Umbilical cord (tissue), 1 donor: ENCODE measurements at regions not wholly inside any gene's neighbourhood (a gene's known extent, or its start where the extent isn't known, plus 50 kb on each side); places are given as distances from the start of the nearest gene placed in this dataset.

ENCODE experiments used
- DNase-seq: peaks from one replicate; pipeline ENCODE4 v3.0.0-alpha.2; 2015; ENCODE audit warnings: low spot score

DNA sequence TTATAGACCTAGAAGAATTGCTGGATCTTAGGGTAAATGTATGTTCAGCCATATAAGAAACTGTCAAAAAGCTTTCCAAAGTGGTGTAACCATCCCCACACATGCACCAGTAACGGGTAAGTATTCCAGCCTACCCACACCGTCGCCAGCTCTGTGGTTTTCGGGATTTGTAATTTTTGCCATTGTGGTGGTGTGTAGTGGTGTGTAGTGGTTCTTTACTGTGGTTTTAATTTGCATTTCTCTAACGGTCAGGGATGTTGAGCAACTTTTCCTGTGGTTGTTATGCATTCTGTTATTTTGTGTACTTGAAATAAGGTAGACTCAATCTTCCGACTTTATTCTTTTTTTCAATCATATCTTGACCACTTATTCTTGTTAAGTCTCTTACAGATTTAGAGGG lies 342.4 kb upstream of the AJAP1 start:
- DNase-seq = no peak

DNA sequence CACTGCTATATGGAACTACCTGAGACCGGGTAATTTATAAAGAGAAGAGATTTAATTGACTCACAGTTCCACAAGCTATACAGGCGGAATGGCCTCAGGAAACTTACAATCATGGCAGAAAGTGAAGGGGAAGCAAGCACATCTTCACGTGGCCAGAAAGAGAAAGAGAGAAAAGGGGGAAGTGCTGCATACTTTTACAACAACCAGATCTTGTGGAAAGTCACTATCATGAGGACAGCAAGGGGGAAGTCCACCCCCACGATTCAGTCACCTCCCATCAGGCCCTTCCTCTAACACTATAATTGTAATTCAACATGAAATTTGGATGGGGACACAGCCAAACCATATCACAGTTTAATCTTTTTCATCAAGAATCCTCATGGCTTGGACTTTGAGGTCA lies 339.2 kb upstream of the AJAP1 start:
- DNase-seq = no peak

DNA sequence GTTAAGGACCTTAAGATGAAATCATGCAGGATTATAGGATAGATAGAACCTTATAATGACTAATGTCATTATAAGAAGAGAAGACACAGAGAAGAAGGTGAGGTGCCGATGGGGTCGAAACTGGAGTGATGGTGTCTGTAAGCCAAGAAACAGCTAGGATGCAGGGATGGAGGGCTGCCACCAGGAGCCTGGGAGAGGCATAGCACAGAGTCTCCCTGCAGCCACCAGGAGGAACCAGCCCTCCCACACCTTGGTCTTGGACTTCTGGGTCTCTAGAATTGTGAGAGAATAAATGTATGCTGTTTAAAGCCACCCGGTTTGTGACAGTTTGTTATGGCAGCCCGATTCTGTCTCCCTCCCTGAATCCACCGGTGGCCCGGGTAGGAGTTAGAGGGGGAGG lies 337.2 kb upstream of the AJAP1 start:
- DNase-seq = no peak

DNA sequence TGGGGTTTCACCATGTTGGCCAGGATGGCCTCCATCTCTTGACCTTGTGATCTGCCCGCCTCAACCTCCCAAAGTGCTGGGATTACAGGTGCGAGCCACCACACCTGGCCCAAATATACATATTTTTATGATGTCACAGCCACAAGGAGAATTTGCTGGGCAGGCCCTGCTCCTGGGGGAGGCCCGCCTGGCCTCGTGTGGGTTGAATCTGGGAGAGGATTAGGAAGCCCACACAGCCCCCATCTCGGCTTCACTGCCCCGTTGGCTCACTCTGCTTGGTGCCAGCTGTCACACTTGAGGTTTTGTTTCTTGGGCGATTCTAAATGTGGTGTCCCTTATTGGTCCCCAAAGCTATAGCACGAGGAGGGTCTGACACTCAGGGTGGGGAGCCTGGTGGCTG lies 335.7 kb upstream of the AJAP1 start:
- no peak for DNase-seq

DNA sequence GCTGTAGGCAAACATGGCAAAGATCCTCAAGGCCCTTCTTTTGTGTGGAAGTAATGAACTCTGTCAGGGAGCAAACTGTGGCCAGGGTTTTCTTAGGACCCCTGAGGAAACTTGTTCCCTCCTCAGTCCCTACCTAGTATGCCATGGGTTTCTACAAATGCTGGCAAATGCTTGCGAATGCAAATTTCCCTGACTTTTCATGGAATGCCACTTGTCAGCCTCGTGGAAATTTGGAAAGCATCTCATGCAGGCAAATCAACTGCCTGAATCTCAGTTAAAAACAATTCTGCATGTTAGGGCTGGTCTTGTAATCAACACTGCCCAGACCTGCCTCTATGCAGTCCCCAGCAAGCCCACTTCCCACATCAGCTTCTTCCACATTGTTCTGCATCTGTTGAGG lies 334.9 kb upstream of the AJAP1 start:
- peak; percentile 23 for DNase-seq

DNA sequence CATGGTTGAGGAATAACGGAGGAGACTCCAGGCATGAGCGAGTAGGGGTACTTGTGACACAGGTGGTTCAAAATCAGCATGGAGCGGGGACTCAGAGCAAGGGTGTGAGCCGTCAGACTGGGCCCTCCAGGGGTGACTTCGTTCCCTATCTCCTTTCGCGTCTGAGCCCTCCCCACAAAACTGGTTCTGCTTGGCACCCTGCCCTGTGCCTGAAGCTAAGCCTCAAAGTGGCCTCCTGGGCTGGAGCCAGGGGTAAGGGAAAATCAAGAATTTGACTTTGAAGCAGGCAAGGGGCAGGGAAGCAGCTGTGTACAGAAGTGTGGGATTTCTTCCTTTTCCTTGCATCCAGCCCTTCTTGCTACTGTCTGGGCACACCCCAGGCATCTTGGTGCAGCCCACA lies 331.5 kb upstream of the AJAP1 start:
- peak; percentile 25 for DNase-seq

DNA sequence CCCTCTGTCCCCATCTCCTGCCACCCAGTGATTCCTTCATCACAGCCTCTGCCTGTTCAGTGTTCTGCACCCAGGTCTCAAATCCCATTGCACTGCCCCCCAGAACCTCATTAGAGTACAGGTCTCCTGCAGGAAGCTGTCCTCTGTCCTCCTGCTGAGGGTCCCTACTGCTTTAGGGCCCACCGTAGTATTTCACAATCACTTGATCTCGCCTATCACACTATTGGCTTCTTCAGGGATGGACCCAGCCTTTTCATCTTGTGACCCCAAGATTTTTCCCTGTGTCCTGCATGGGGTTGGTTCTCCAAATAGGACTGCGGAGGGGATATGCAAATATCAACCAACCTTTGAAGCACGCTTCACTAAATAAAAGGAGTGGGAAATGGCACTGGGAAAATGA lies 331.1 kb upstream of the AJAP1 start:
- DNase-seq = no peak

DNA sequence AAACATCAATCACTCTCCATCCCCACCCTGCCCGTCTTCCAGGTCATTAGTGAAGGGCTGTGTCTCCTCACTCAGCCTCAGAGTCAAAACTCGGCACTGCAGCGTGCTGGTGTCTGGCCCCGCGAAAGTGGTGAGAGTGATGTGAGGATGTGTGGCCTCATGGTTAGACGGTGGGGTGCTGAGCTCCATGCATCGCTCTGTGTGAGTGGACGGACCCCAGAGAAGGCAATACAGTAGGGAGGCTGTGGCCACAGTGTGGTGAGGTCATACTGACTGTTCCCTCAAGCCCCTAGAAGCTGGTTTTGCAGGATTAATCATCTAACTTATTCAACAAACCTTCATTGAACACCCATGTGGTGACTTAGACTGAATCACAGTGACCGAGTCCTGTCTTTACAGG lies 329.9 kb upstream of the AJAP1 start:
- no peak for DNase-seq

DNA sequence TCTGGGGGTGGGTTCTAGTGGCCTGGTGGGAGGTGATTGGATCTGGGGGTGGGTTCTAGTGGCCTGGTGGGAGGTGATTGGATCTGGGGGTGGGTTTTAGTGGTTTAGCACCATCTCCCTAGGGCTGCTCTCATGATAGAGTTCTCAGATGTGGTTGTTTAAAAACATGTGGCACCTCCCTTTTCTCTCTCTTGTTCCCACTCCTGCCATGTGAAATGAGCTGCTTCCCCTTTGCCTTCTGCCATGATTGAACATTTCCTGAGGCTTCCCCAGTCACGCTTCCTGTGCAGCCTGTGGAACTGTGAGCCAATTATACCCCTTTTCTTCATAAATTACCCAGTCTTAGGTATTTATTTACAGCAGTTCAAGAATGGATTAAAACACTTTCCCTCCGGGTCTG lies 327.3 kb upstream of the AJAP1 start:
- no peak for DNase-seq

DNA sequence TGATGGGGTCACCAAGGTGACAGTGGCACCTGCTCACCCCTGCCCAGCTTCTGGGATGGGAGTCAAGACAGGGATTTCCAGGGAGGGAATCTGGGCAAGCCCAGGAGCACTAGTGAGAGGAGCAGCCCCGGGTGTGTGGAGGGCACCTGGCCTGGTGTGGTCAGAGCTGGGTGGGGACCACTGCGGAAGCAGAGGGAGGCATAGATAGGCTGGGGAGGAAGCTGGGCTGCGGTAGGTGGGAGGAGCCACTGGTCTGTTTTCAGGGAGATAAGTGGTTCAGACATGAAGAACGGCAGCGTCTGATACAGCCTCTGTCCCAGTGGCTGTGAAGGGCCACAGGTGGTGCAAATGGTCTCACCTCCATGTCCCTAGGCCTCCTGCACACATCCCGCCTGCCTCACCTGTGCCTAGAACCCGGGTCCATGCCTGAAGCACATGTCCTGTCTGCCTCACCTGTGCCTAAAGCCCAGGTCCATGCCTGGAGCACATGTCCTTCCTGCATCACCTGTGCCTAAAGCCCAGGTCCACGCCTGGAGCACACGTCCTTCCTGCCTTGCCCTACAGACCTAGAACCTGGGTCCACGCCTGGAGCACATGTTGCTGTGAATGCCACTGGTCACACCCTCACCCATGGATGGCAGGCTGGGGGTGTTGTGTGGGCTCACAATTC lies 325.9 kb upstream of the AJAP1 start:
- no peak for DNase-seq

DNA sequence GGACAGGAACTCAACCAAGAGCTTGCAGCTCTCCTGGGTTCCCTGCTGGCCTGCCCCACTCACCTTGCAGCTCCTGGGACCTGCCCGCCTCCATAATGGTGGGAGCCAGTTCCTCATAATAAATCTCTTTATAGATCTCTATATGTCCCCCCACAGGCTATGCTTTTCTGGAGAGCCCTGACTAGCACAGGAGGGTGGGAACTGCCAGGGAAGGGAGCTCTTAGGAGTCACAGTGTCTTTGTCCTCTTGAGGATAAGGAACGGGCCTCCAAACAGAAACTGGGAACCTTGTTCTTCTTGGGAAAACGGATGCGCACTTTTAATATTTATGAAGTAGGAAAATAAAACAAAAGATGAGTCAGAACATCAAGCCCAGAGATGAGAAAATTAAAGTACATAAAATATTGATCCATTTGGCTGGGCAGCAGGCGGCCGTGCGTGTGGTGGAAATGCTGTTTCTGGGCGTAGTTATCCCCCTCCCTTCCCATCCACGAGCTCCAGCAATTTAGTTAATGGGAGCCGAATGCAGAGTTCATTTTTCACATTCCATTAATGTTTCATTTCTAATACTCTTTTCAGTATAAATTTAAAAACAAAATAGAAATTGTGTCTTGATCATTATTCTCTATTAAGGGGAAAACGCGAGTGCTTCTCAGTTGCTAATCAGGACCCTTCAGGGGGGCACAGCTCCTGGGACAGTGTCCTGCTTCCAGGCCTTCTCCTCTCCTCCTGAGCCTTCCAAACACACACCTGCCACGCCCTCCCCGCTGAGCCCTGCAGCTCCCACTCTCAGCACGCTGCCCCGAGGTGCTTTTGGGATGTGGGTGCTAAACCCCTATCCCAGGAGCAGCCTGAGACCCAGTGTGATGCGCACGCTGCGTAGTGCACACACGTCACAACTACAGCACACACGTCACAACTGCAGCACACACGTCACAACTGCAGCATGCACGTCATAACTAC lies 323.3 kb upstream of the AJAP1 start:
- DNase-seq = no peak

DNA sequence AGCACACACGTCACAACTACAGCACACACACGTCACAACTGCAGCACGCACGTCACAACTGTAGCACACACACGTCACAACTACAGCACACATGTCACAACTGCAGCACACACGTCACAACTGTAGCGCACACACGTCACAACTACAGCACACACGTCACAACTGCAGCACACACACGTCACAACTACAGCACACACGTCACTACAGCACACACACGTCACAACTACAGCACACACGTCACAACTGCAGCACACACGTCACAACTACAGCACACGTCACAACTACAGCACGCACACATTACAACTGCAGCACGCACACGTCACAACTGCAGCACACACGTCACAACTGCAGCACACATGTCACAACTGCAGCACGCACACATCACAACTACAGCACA lies 322.6 kb upstream of the AJAP1 start:
- no peak for DNase-seq

DNA sequence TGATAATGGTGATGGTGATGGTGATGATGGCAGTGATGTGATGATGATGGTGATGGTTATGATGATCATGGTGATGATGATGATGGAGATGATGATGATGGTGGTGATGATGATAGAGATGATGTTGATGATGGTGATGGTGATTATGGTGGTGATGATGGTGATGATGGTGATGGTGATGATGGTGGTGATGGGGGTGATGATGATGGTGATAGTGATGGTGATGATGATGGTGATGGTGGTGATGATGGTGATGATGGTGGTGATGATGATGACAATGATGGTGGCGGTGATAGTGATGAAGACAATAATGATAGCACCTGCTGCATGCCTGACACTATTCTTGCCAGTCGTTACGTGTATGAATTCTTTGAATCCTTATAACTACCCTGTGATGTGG lies 317.9 kb upstream of the AJAP1 start:
- DNase-seq = no peak

DNA sequence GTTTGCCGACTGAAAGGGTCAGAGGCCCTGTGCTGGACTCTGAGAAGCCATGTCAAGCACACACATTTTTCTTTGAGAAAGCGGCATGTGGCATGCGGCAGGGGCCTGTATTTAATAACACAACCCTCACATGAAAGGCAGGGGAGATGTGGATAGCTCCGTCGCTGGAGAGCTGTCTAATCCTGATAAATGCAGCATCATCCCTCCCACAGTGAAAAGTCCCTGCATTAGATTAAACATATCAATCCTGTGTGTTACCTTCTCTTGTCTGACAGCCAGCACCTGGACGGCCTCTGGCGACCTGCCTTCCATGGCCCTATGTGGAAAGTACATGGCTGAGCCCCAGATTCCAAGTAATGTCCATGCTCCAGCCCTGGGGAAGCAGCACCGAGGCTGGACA lies 313.0 kb upstream of the AJAP1 start:
- DNase-seq = no peak

DNA sequence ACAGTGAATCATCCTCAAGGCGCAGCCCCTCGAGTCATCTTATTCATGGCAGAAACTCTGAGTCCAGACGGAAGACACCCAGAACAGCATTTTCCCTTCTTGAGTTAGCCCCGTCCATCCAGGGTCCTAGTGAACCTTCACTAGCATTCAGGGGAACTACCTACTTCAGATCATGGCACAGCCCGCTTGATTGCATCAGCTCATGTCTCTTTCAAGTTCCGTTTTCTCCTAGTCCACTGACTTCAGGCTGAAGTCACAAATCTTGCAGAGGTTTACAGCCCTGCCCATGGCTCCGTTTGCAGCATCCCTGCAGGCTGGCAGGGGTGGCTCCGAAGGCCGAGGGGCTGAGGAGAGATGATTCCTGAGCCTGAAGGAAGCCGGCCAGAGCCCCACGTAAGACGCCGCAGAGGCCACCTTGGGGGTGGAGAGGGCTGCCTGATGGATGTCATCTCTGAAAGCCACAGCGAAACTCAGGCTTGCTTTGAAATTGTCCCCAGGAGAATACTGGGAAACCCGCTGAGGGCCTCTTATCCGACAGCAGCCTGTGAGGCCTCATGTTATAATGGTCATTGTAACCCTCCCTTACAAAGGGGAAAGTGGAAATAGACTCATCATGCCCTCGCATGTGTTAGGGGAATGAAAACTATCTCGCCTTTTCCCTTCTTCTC lies 310.2 kb upstream of the AJAP1 start:
- DNase-seq = peak; percentile 2

DNA sequence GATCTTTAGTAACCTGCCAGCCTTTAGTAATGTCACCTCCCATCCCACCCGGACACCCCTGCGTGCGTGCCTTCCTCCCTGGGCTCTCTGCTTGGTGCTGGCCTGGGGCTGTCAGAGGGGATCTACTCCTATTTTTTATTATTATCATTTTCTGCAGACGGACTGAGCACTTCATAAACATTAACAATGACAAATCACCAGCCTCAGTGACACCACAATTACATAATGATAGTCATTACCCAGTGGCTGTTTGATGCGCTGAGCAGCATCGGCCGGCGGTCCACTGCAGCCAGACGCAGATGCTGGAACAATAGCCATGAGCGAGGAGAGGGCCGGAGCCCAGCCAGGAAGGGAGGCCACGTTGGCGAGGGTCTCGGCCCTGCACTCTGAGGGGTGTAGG lies 309.3 kb upstream of the AJAP1 start:
- no peak for DNase-seq

DNA sequence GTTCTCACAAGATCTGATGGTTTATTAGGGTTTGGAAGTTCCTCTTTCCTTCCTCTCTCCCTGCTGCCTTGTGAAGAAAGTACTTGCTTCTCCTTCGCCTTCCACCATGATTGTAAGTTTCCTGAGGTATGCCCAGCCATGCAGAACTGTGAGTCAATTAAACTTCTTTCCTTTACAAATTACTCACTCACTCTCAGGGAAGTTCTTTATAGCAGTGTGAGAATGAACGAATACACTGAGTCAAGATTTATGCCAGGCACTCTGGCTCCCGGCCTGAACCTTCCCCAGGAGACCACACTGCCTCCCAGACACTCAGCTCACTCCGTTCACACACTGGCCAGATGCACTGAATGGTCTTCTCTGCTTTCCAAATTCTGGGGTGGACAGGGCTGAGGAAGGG lies 308.3 kb upstream of the AJAP1 start:
- DNase-seq = no peak

DNA sequence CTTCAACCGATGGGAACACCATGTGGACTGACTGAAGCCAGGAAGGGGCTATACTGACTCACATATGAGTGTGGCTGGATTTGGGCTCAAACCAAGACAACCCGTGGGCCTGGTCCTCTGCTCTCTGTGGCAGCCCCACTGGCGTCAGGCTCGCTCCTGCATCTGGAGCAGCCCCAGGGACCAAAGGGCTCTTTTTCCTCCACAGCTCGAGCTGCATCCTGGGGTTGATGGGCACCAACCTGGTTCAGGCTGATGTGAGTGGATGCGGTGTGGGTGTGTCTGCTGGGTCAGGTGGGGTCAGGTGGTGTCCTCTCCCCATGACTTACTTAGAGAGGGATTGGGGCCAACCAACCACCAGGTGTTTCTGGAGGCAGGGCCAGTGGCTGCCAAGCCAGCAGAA lies 303.0 kb upstream of the AJAP1 start:
- DNase-seq = no peak

DNA sequence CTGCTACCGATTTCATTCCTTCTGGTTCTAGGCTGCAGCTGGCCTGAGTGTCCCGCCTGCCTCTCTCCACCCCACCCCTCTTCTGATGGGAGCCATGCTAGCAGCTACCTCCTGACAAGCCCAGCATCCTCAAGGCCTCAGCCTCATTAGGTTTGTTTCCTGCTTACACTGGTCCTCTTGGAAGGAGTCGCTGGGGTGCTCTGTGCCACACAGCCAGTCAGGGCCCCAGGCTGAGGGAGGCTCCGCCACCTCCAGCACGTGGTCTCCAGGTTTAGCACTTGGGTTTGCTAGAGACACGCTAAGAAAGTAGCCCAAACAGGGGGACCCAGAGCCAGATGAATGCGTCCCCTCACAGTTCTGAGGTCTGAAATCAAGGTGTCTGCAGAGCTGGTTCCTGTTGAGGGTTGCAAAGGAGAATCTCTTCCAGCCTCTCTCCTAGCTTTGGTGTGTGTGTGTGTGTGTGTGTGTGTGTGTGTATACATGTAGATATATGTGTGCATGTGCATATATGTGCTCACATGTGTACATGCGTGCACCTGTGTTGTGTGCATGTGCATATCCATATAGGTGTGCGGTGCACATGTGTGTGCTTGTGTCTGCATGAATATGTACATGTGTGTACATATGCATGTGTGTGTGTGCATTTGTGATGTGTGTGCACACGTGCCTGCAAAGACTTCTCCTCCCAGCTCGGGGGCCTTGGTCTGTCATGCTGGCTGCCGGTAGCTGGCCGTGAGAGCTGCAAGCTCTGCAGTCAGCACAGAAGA lies 301.1 kb upstream of the AJAP1 start:
- DNase-seq = no peak

DNA sequence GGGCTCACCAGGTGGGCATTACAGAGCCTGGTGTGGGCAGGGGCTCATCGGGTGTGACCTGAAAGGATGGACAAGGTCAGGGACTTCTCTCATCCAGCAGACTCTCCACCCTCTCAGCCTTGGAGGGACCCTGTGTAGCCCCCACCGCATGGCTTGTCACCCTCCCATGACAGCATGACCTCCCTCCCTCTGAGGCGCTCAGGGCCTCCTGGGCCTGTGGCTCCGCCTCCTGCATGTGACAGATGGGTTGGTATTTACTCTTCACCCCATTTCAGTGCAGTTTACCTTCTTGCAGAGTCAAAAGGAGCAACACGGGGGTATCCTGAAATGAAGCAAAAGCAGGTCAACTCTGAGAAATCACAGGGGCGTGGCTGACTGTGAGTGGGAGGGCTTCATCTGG lies 298.6 kb upstream of the AJAP1 start:
- no peak for DNase-seq

DNA sequence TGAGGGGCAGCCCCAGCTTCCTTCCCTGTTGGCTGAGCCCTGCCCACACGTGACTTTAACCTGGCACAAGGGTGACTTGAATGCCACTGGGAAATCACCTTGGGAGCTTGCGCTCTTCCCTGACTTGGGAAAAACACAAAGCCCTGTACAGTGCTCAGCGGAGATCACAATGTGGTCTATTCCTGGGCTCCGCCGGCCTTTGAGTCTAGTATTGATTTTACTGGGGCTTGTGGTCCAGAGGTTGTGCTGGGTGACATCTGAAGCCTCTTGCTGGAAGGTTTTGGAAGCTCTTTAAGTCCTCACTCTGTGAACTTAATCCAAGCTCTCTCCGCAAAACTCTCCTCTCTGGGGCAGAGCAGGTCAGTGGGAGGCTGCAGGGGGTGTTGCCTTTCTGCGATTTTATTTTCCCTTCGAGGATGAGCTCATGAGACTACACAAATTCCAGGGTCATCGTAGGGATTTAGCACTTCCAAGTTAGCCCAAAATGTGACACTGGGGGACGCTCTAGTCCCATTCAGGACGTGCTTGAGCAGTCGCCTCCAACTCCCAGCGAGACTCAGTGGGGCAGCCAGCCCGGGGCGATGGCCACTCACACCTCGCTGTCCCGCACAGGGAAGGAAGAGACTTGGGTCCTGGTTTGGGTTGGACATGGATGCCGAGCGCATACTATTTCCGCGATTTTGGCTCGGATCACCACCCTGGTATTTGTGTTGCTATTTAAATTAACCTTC lies 291.9 kb upstream of the AJAP1 start:
- no peak for DNase-seq
